Erythroblast (primary cell): ENCODE measurements at regions not wholly inside any gene's neighbourhood (a gene's known extent, or its start where the extent isn't known, plus 50 kb on each side); places are given as distances from the start of the nearest gene placed in this dataset.

Experiments used
- GATA1 ChIP-seq: IDR thresholded peaks from 2 replicates; pipeline ENCODE4 v1.6.1; 2011; ENCODE audit warnings: low read depth, mild to moderate bottlenecking, control low read depth, low read length, moderate library complexity
- POLR2A ChIP-seq: IDR thresholded peaks from 2 replicates; pipeline ENCODE4 v1.6.1; 2011; ENCODE audit warnings: mild to moderate bottlenecking, low read length

DNA sequence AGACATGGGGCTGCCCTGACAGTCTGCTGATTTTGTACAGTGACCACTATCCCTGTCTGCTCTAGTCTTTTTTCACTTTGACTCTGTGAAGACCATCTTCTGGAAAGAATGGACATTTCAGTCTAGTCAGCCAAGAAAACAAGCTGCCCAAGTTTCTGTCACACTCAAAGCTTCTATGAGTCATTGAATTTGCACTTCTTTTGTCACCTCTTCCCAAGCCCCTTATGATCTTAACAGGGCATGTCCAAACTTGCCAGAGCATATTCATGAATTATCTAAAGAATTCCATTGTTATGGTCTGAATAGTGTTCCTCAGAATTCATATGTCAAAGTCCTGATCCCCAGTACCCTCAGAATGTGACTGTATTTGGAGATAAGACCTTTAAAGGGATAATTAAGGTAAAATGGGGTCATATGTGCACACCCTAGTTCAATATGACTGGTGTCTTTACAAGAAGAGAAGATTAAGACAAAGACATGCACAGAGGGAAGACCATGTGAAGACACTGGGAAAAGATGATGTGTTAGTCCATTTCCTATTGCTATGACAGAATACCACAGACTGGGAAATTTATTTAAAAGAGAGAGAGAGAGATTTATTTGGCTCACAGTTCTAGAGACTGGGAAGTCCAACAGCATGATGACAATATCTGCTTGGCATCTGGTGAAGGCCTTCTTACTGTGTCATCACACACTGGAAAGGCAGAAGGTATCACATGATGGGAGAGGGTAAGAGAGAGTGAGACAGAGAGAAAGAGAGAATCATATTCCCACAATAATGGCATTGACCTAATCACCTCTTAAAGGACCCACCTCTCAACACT lies 242.6 kb downstream of the BTG1 start:
- TF ChIP-seq POLR2A (no peak), GATA1 (no peak)
